ENCODE measurements at regions not wholly inside any gene's neighbourhood (a gene's known extent, or its start where the extent isn't known, plus 50 kb on each side); places are given as distances from the start of the nearest gene placed in this dataset.

DNA sequence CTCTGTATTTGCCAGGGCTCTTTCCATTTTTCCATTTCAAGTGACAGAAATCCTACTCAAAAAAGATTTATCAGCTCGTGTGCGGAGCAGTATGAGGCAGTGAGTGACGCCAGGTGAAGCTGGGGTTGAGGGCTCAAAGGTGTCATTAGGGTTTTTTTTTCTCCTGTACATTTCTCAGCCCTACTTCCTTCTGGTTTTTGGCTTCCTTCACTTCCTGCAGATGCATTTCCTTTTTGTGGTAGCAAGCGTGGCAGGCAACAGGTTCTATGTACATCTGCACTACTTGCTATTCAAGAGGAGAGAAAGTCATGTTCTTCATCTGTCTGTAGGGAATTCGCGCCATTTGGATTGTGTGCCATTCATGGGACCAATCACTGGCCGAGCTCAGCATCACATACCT is 52.8 kb upstream of the AOAH start:
- ATAC-seq (ENCODE audit: low read depth) (peak; percentile 76), DNase-seq (peak; percentile 53)
- Mint-ChIP-seq H3K4me1 (peaks cover 75% of the 10 kb centered on the region), H3K27ac (peak overlapping the region; percentile 93), H3K36me3 (peaks cover 47% of the 10 kb centered on the region), H3K4me3 (peak overlapping the region; percentile 83), H3K9me3 (peaks cover 14% of the 10 kb centered on the region), H3K27me3 (no peaks in the 10 kb centered on the region)
- POLR2A ChIA-PET, result interaction anchor here (0.6 to 4.6 kb wide), 7 partner anchors 9 to 293 kb away, joined by 3 to 23 read pairs (median 3); partner anchors contain the start of gene AOAH

DNA sequence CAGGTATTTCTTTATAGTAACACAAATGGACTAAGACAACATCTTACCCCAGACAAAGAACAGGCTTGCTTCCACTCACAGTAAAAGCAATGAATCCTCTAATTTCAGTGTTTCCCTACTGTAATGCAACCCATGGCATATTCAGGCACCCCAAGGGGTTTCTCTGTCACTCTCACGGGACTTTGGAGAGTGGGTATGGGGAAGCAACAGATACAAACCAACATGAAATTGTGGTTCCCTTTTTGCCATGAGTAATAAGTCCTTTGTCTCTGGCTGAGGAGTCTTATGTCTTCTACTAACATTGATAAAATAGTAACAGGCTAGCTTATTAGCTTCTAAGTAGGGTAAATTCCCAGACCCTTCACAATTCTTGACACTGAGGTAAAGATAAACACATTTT is 51.4 kb upstream of the AOAH start:
- DNase-seq, result no peak
- POLR2A ChIA-PET, result interaction anchor here (1.0 to 4.6 kb wide), 3 partner anchors 9 to 975 kb away, joined by 3 to 16 read pairs (median 3); partner anchors contain the start of genes AOAH and SEPTIN7
- peaks cover 62% of the 10 kb centered on the region for H3K4me1 Mint-ChIP-seq
- H3K36me3 Mint-ChIP-seq, result peaks cover 40% of the 10 kb centered on the region
- H3K9me3 Mint-ChIP-seq, result peaks cover 14% of the 10 kb centered on the region
- ATAC-seq (ENCODE audit: low read depth), result no peak
- H3K27ac Mint-ChIP-seq, result no peak overlapping the region
- H3K4me3 Mint-ChIP-seq, result peak overlapping the region; percentile 83
- H3K27me3 Mint-ChIP-seq, result no peaks in the 10 kb centered on the region

DNA sequence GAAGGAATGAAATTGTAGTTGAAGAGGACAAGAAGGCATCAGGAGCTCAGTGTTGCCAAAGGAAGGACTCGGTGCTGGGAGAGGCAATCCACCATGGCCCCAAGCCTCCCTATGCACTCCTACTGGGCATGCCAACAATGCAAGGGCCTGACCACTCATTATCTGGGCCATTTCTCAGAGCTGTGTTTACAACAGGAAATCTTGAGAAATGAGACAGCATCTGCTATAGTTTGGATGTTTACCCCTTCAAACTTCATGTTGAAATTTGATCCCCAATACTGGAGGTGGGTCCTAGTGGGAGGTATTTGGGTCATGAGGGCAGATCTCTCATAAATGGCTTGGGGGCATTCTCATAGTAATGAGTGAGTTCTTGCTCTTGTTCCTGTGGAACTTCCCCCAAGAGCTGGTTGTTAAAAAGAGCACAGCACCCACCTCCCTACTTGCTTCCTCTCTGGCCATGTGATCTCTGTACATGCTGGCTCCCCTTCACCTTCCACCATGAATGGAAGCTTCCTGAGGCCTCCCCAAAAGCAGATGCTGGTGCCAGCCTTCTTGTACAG is 50.8 kb upstream of the AOAH start:
- peaks cover 14% of the 10 kb centered on the region for H3K9me3 Mint-ChIP-seq
- ATAC-seq (ENCODE audit: low read depth), result no peak
- H3K27ac Mint-ChIP-seq, result peak overlapping the region; percentile 52
- H3K27me3 Mint-ChIP-seq, result no peaks in the 10 kb centered on the region
- peaks cover 57% of the 10 kb centered on the region for H3K4me1 Mint-ChIP-seq
- peak overlapping the region; percentile 15 for H3K4me3 Mint-ChIP-seq
- peaks cover 35% of the 10 kb centered on the region for H3K36me3 Mint-ChIP-seq
- POLR2A ChIA-PET, result interaction anchor here (1.4 to 4.6 kb wide), 2 partner anchors 8 to 51 kb away, joined by 3 to 16 read pairs; partner anchors contain the start of gene AOAH
- DNase-seq, result no peak
